Renal cortex interstitium (tissue), 11 donors: ENCODE measurements at regions not wholly inside any gene's neighbourhood (a gene's known extent, or its start where the extent isn't known, plus 50 kb on each side); places are given as distances from the start of the nearest gene placed in this dataset.
"Not testable (repeated sequence)": the region's sequence is repeated elsewhere in the genome, so short reads cannot be mapped to it uniquely, and the experiment has no call there.

Experiments used
- DNase-seq, 11 donors: peaks; one replicate each; pipeline ENCODE4 v3.0.0-alpha.2; 2013; ENCODE audit warnings: low read depth in 9 of 11, low spot score in 4 of 11; ENCODE audit errors: extremely low read depth in 1 of 11

GRCh38 chr14:30381861-30382480 lies 177.0 kb upstream of the G2E3 start:
- no peak for DNase-seq

- no peak for DNase-seq
Measured at GRCh38 chr14:30385925-30386324, 173.0 kb upstream of the G2E3 start.

GRCh38 chr14:30387871-30388270 lies 171.1 kb upstream of the G2E3 start:
- DNase-seq: no peak

- no peak for DNase-seq
Measured at GRCh38 chr14:30389134-30389876, 169.7 kb upstream of the G2E3 start.

- DNase-seq: no peak
Measured at GRCh38 chr14:30389877-30390385, 169.0 kb upstream of the G2E3 start.

- no peak for DNase-seq
Measured at GRCh38 chr14:30395065-30395464, 163.9 kb upstream of the G2E3 start.

GRCh38 chr14:30402846-30403245 lies 156.1 kb upstream of the G2E3 start:
- no peak for DNase-seq

GRCh38 chr14:30403791-30404190 lies 155.2 kb upstream of the G2E3 start:
- DNase-seq: no peak

GRCh38 chr14:30409508-30410015 lies 149.4 kb upstream of the G2E3 start:
- not testable (repeated sequence) for DNase-seq

GRCh38 chr14:30410986-30411385 lies 148.0 kb upstream of the G2E3 start:
- no peak for DNase-seq

GRCh38 chr14:30413184-30413583 lies 145.8 kb upstream of the G2E3 start:
- not testable (repeated sequence) for DNase-seq

GRCh38 chr14:30417121-30417520 lies 141.8 kb upstream of the G2E3 start:
- no peak for DNase-seq

GRCh38 chr14:30417999-30418398 lies 141.0 kb upstream of the G2E3 start:
- DNase-seq: no peak

- no peak for DNase-seq
Measured at GRCh38 chr14:30419037-30419436, 139.9 kb upstream of the G2E3 start.

GRCh38 chr14:30420515-30420914 lies 138.4 kb upstream of the G2E3 start:
- DNase-seq: no peak

GRCh38 chr14:30426463-30426862 lies 132.5 kb upstream of the G2E3 start:
- DNase-seq: no peak

- no peak for DNase-seq
Measured at GRCh38 chr14:30427401-30427800, 131.6 kb upstream of the G2E3 start.

- DNase-seq: no peak
Measured at GRCh38 chr14:30427846-30428245, 131.1 kb upstream of the G2E3 start.

- DNase-seq: no peak
Measured at GRCh38 chr14:30431552-30431951, 127.4 kb upstream of the G2E3 start.

GRCh38 chr14:30440961-30441360 lies 118.0 kb upstream of the G2E3 start:
- no peak for DNase-seq
